Esophagus squamous epithelium (tissue), 5 donors: ENCODE measurements at regions not wholly inside any gene's neighbourhood (a gene's known extent, or its start where the extent isn't known, plus 50 kb on each side); places are given as distances from the start of the nearest gene placed in this dataset.

Experiments used
- DNase-seq: peaks from one replicate; lab custom pipeline; 2025; lab: John Stamatoyannopoulos, UW
- H3K27ac ChIP-seq, 4 donors: fragments of 200-600 bp; sonication (generic); one replicate each; pipeline ENCODE4 v1.5.1; 2016 to 2019; ENCODE audit warnings: mild to moderate bottlenecking in 1 of 4
- H3K27me3 ChIP-seq, 4 donors: fragments of 200-600 bp; sonication (generic); 1 replicate in 3 of 4; 2 replicates in 1 of 4; pipeline versions ENCODE4 v1.5.1 to v1.6.0; 2017 to 2021; ENCODE audit warnings: antibody characterized with exemption in 1 of 4
- H3K36me3 ChIP-seq, 3 donors: fragments of 200-600 bp; sonication (generic); one replicate each; pipeline ENCODE4 v1.5.1; 2016 to 2019
- H3K4me1 ChIP-seq, 3 donors: fragments of 200-600 bp; sonication (generic); one replicate each; pipeline ENCODE4 v1.5.1; 2017 to 2019
- H3K4me3 ChIP-seq, 4 donors: fragments of 200-600 bp; sonication (generic); 1 replicate in 3 of 4; 2 replicates in 1 of 4; pipeline ENCODE4 v1.5.1; 2016 to 2019; ENCODE audit warnings: mild to moderate bottlenecking in 2 of 4, moderate library complexity in 1 of 4
- H3K9me3 ChIP-seq, 3 donors: fragments of 200-600 bp; sonication (generic); one replicate each; pipeline ENCODE4 v1.5.1; 2016 to 2019
- CTCF ChIP-seq, 6 experiments: fragments of 450-650 bp in 4 of 6; fragments of 200-600 bp in 2 of 6; sonication (generic) in 2 of 6; IDR thresholded peaks; one replicate each; pipeline ENCODE4 v1.5.1; 2016 to 2019; ENCODE audit warnings: antibody characterized with exemption in 6 of 6, mild to moderate bottlenecking in 4 of 6, moderate library complexity in 4 of 6
- POLR2A ChIP-seq, 4 donors: fragments of 450-650 bp; IDR thresholded peaks; one replicate each; pipeline ENCODE4 v1.6.1; 2017; ENCODE audit warnings: antibody characterized with exemption in 4 of 4, mild to moderate bottlenecking in 4 of 4, moderate library complexity in 3 of 4
- WGBS, 2 donors: methylation state at CpG; one replicate each; pipeline ENCODE4 v1.1.5; 2018; 5-methylcytosine and 5-hydroxymethylcytosine counted together
- intact Hi-C: fragments of 100-400 bp; cut with DNase I; formaldehyde crosslinking; loops from one replicate; pipeline ENCODE4 v1.15.0; 2022
- donor health status: DM: yes; HTN: yes; CAD: no.

GRCh38 chr4:111542056-111542455 is 603.2 kb upstream of the FAM241A start:
- no peaks in the 10 kb centered on the region for H3K9me3 ChIP-seq

GRCh38 chr4:111546881-111547280 is 598.4 kb upstream of the FAM241A start:
- no peaks in the 10 kb centered on the region for H3K9me3 ChIP-seq
- no peaks in the 10 kb centered on the region for H3K4me1 ChIP-seq
- H3K4me3 ChIP-seq, result no peak overlapping the region
- WGBS, 2 donors, result 26 to 33% methylated on average over 2 of the region's 2 CpGs
- intact Hi-C loops, result no loop called here
- TF ChIP-seq CTCF (IDR thresholded peaks at IDR 0.05), result no peak
- no peak for TF ChIP-seq POLR2A (IDR thresholded peaks at IDR 0.05)
- no peaks in the 10 kb centered on the region for H3K27me3 ChIP-seq
- H3K36me3 ChIP-seq, result no peaks in the 10 kb centered on the region
- no peak for DNase-seq
- H3K27ac ChIP-seq, result no peak overlapping the region

More at GRCh38 chr4:111542056-111542455, 603.2 kb upstream of the FAM241A start:
- TF ChIP-seq POLR2A (IDR thresholded peaks at IDR 0.05) (no peak), CTCF (IDR thresholded peaks at IDR 0.05) (no peak)
- DNase-seq, result no peak
- Histone ChIP-seq H3K27ac (no peak overlapping the region), H3K4me3 (no peak overlapping the region), H3K36me3 (no peaks in the 10 kb centered on the region), H3K4me1 (no peaks in the 10 kb centered on the region), H3K27me3 (no peaks in the 10 kb centered on the region)
- intact Hi-C loops, result no loop called here

GRCh38 chr4:111556141-111556781 is 589.0 kb upstream of the FAM241A start:
- 41 to 48% methylated on average over 5 of the region's 5 CpGs for WGBS, 2 donors
- no peak for TF ChIP-seq POLR2A (IDR thresholded peaks at IDR 0.05)
- no peak for TF ChIP-seq CTCF (IDR thresholded peaks at IDR 0.05)
- H3K36me3 ChIP-seq, result no peaks in the 10 kb centered on the region
- intact Hi-C loops, result no loop called here
- no peak overlapping the region for H3K27ac ChIP-seq
- DNase-seq, result no peak
- no peak overlapping the region for H3K4me3 ChIP-seq
- no peaks in the 10 kb centered on the region for H3K4me1 ChIP-seq
- no peaks in the 10 kb centered on the region for H3K27me3 ChIP-seq
- H3K9me3 ChIP-seq, result no peaks in the 10 kb centered on the region

- TF ChIP-seq CTCF (IDR thresholded peaks at IDR 0.05) (no peak), POLR2A (IDR thresholded peaks at IDR 0.05) (no peak)
- H3K4me3 ChIP-seq, result no peak overlapping the region
- H3K27ac ChIP-seq, result no peak overlapping the region
- WGBS, 2 donors, result 28 to 45% methylated on average over 1 of the region's 1 CpG
- no peaks in the 10 kb centered on the region for H3K9me3 ChIP-seq
- DNase-seq, result no peak
- H3K27me3 ChIP-seq, result no peaks in the 10 kb centered on the region
- intact Hi-C loops, result no loop called here
- H3K36me3 ChIP-seq, result no peaks in the 10 kb centered on the region
- H3K4me1 ChIP-seq, result no peaks in the 10 kb centered on the region
Measured at GRCh38 chr4:111556851-111557250, 588.4 kb upstream of the FAM241A start.

- Histone ChIP-seq H3K27me3 (no peaks in the 10 kb centered on the region), H3K4me1 (no peaks in the 10 kb centered on the region), H3K9me3 (peaks cover 0 to 5% (median 0%) of the 10 kb centered on the region in 3 donors), H3K36me3 (no peaks in the 10 kb centered on the region), H3K4me3 (no peak overlapping the region), H3K27ac (no peak overlapping the region)
- WGBS, 2 donors, result 34 to 39% methylated on average over 2 of the region's 2 CpGs
- no peak for DNase-seq
- TF ChIP-seq POLR2A (IDR thresholded peaks at IDR 0.05) (no peak), CTCF (IDR thresholded peaks at IDR 0.05) (no peak)
- intact Hi-C loops, result no loop called here
Measured at GRCh38 chr4:111562826-111563225, 582.4 kb upstream of the FAM241A start.
